HG02840 (cell line): ENCODE measurements at regions not wholly inside any gene's neighbourhood (a gene's known extent, or its start where the extent isn't known, plus 50 kb on each side); places are given as distances from the start of the nearest gene placed in this dataset.

Experiments used
- ATAC-seq: cut with Tn5 transposase; IDR thresholded peaks from one replicate; pipeline ENCODE4 v1.9.1; 2021; ENCODE audit warnings: mild to moderate bottlenecking, moderate library complexity, moderate number of reproducible peaks; ENCODE audit not compliant: unreplicated experiment, low FRiP score

DNA sequence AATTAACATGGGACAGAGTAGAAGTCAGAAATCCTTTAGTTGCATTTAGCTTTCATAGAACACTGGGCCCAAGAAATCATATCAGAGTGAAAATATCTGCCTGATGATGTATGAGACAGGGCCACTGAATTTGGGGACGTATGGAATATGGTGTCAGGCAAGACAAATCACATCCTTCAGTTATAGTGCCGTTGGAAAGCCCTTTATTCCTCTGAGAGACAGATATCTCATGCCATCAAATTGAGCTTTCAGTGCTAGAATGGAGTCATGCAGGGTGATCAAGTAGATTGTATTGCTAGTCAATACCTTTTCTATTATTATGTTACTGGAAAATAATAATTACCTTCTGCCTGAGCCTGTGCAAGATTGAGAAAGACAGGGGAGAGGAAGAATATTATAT is 398.2 kb upstream of the RARB start:
- no peak for ATAC-seq

DNA sequence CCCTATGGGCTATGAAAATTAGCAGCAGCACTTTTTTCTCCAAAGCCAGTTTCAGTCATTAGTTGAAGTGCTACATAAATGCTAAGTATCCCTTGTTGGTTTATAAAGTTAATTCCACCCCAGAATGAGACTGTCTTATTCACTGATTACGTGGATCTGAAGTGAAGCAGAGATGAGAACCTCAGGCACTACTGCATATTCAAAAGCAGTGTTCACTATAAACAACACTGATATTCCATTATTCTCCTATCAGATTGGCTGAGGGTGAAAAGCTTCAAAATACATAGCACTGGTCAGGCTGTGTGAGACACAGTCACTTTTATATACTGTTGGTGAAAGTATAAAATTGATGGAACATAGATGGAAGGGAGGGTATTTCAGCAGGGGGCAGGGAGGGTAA is 395.7 kb upstream of the RARB start:
- ATAC-seq = no peak

DNA sequence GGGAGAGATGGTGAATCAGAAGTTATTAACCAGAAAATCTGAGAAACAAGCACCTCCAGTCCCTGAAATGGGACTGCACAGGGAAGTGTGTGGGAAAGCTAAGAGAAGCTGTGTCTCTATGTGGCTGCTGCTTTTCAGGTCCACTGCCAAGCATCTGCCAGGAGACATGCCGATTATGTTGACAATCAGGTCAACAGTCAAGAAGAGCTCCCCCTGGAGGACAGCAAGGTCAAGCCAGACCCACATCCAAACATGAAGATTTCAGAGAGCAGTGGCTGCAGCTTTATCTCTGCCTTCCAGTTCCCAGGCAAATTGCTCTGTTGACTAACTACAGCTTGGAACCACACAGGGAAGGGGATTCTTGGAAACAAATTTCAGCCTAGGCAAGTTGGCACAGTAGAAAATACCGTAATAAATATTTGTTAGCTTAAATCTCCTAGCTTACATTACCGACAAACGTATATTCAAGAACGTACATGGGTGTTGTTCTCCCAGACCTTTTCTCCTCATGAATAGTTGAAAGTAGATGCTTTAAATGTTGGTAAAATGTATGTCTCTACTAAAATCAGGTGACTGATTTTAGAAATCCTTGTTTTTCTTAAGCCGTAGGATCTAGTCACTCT is 394.5 kb upstream of the RARB start:
- ATAC-seq = no peak

DNA sequence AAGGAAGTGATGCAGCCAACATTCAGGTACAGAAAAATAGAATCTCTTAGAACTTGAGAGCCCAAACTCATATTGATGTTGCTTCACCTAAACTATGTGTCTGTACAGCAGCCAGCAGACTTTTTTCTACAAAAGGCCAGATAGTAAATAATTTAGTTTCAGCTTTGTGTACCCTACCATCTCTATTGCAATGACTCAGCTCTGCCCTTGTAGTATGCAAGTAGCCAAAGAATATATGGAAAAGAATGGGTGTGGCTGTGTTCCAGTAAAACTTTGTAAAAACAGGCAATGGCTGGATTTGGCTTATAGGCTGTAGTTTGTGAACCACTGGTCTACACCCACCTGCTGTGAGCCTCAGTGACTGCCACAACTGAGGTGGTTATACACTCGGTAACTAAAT is 392.5 kb upstream of the RARB start:
- ATAC-seq = no peak

DNA sequence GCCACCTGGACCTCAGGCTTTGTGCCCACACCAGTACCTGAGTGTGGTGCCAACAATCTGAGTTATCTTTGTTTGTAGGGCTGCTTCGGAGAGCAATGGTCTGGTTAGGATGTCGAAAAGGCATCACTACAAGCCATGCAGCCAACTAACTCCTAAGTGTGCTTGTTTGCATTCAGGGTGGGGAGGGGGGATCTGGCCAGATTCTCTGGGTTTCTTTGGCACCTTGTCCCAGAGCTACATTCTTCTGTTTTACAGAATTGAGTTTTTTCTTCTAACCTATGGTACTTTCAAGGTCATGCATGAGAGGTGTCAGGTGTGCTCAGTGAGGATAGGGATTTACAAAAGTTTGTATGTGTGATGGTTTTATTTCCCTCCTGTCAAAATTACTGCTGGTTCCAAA is 391.4 kb upstream of the RARB start:
- no peak for ATAC-seq

DNA sequence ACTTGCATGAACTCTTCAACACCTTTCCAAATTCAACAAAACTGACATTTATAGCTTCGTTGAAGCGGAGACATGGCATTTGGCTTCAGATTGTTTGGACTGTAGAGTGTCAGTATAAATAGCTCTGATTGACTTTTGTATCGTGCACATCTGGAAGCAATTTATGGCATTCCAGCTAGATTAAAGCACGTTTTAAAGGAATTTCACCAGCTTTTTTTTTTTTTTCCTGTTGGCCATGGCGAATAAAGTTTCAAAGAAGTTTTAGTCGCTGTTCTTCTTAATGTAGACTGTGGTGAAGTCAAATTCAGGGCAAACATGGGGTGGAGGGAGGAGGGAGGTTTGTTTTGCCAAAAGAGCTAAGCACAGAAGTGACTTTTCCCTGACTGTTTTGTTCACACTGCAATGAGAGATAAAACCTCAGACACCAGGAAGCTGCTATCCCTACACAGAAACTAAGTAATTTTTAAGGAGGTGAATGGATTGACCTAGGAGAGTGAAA is 391.0 kb upstream of the RARB start:
- no peak for ATAC-seq

DNA sequence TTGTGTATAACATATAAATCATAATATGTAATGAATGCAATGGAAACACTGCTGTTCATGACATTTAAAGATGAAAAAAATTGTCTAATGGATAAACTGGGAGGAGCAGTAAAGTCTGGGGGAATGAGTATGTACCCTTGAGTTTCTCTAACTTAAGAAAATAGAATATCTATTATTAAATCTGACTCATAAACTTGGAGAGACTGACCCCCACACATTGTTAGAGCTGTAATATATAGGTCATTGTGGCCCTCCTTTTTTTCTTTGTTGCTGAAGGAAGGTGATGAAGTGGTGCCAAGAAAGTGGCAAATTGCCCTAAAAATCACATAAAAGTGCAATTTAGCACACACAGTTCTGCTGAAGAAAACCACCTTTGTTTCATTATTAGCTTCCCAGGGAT is 389.8 kb upstream of the RARB start:
- ATAC-seq = no peak

DNA sequence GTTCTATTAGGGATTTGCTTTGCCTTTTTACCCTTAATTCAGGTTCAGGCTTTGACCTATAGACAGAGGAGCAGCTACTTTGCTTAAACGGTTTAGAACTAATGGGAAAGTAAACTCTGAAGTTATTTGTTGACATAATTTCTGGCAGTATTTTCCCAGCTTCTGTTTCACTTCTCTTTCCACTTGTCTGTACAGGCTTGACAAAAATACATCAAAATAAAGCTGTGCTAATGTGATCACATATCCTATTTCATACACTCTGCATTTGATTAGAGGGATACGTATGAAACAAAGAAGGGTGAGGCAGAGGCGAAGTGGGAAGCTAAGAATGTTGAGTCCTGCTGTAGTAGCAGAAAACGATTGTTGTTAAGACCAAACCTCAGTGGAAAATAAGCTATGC is 389.1 kb upstream of the RARB start:
- no peak for ATAC-seq

DNA sequence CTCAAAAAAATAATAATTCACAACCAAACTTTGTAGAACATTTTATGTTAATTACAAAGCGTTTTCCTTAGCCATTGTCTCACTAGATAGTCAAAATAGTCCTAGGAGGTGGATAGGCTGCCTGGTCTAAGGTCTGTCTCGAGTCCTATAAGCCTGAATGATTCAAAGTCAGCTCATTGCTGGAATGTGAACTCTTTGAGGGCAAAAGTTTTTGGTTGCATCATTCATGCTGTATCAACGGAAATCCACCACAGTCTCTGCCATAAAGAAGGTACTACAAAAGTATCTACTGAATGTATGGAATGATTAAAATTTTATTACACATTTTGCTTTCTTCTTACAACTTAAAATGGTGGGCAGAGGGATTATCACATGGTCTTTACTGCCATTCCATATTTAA is 387.3 kb upstream of the RARB start:
- no peak for ATAC-seq

DNA sequence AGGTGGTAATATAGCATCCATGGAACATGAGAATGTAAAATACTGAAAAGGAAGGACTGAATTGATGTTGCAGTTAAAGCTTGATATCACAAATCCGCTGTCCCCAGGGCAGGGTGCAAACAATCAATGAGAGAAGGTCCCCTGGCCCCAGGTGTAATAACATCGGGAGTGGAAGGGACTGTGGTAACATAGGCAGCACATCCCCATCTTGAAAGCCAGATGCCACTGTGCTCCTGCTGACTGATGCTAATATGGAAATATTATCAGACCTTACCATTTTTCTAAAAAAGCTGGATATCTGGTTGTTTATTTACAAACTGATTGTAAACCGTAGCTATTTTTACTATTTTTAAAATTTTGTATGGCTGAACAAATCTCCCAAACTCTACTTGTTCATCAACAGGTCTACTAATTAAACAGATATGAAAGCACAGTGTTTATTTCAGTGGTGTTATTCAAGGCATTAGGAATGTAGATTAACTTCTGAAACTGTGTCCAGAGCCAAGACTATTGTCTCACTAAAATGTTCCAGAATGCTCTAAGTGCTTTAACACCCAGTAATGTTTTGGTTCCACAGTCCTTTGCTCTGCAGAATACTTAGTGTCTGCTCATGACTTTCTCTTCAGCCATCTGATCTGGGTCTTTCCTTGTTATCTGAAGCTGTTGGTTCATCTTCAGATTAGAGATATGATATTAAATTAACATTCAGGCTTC is 386.0 kb upstream of the RARB start:
- ATAC-seq = no peak

DNA sequence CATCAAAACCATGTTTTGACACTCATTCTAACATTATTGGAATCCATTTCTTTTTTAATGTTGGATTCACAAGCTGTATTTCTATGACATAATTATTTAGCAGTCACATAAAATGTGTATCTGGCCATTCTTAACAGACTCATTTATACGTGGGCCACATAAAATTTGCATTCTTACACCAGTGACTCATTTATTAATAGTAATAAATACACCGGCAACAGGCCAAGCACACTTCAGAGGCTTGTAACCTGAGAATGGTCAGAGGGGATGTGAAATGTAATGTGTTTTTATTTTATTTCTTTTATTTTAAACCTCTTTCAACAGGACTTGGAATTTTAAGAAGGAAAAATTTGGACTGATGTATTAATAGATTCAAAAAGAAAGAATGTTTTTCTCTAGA is 384.9 kb upstream of the RARB start:
- ATAC-seq = no peak

DNA sequence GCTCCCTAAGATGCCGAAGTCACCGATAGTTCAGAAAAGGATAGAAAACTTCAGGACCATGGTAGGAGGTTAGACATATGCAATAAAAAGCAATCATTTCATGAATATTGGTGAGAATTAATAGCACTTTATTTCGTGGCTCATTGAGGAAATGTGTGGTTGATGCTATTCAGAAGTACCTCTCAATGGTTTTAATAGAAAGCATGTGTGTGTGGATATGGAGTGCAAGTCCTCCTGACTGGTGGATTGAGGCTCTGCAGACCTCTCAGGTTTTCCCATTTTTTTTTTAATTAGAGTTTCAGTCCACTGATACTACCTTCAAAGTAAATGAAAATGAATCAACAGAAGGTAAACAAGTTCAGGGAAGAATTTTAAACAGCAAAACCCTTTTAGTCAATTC is 384.3 kb upstream of the RARB start:
- no peak for ATAC-seq

DNA sequence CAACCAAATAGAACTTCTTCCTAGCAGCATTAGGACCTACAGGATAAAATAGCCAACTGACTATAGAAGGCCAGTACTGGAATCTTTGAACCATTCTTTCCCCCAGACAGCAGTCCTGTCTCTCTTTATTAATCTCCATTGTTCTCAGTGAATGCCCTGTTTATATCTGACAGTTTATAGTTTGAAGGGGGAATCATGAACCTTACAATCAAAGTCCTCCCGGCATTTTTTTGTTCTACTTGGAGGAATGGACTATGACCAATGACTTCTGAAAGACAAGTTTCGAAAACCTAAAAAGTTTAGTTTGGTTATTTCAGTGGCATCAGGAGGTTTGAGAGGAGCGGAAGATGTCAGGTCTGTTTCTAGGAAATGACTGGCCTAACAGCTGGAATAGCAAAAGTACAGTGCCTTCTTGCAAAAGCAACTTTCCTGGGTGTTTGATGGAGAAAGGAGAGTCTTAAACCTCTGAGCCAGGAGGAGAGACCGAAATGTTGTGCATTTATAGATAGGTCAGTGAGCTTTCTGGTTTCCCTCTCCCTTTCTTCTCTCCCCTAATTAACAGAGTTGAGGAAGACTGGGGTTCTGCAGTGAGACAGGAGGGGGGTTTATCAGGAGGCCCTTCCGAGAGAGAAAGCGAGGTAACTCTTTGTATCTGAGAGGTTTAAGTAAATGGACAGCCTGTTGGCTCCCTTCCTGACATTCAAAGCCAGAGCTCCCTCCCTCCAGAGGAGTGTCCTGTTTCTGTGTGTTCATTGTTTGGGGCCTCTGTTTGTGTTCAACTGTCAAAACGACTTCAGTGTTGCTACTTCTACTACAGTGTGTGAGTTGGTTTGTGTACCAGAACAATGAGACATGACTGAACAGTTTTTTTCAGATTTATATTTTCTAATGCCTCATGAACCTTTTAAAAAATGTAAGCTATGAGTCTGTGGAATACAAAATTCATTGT is 383.0 kb upstream of the RARB start:
- no peak for ATAC-seq

DNA sequence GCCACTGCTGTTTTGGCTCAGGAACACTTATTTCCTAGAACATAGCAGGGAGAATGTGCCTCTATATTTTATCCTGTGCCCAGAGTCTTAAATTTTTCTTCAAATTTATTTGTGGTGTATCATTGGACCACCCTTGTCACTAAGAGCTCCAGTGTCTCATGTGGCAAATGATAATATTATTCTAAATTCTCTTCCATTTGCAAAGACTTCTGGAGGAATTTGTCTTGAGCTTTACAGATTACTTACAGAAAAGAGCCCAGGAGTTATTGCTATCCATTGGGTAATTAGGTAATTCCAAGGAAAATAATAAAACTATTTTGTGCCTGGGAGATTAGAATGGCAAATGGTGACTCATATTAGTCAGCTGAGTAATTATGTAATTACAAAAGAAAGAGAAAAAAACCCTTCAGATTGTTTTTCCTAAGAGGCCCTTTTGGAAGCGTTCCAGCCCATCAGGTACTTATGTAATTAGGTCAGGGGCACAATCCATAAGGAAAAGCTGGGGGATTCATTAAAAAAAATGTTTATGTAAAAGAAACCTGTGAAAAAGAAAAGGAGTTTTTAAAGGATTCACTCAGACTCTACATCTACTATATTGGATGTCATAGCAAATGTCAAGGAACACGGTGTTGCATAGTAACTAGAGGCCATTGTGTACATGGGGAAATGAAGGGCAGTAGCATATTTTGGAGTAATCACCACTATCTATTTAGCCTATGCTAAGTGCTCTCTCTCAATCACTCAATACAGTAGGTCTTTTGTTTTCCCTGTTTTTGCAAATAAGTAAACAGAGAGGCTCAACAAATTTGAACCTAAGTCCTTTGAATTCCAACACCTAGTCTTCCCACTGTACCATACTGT is 380.9 kb upstream of the RARB start:
- ATAC-seq = no peak

DNA sequence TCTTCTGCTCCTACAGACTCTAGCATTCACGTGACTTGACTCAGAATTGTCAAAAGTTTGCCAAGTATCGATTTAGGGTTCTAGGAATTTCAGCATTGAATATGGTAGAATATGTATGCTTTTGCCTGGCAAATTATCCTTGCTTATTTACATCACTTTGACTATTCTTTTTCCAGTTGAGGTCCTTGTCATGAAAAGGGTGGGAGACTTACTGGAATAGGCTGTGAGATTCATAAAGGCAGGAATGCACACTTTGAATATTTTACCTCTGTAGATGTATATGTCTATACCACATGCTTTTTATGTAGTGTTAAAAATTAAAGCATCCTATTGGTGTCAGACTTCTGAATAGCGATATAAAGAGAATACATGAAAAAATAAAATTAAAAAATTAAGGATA is 378.8 kb upstream of the RARB start:
- ATAC-seq = no peak

DNA sequence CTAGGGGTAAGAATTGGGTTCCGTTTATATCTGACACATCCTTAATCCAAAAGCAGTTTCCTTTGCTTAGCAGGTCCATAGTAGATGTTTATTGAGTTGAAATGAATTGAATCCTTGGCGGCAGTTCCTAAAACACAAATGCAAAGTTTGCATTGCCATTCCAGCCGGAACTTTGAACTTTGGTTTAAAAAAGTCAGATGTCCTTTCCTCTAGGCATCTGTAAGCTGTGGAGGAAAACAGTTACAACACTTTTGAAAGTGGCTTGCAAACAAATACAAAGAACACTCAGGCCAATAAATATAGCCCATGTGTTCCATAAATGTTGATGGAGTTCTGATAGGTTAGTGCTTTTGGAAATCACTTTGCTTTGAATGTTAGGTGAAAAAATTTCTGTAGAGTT is 374.7 kb upstream of the RARB start:
- no peak for ATAC-seq

DNA sequence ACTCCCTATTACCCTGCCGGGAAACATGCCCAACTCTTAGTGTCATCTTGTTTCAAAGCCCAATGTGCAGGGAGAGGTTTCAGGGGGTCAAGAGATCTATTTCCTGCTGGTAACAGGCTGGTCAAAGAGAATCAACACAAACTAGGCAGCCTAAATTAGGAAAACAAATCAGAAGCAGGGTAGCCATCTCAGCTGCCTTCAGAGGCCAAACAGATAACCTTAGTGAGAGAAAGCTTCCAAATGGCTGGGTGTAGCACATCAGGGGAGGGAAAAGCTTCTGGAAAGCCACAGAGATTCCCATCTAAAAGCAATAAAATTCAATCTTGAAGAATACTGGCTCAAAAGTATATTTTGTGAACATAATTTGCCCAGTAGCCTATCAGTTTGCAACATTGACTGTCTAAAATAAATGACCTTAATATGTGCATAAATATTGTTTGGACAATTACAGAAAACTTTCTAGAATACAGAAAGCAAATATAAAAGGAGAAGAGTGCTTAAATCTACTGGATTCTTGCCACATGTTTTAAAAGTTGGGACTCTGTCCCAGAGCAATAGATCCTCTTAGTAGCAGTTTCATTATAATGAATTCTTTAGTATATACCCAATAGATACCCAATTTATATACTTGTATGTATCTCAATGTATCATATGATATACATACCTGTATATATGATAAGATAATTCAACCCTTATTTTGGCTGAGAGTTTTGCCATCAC is 371.9 kb upstream of the RARB start:
- no peak for ATAC-seq

DNA sequence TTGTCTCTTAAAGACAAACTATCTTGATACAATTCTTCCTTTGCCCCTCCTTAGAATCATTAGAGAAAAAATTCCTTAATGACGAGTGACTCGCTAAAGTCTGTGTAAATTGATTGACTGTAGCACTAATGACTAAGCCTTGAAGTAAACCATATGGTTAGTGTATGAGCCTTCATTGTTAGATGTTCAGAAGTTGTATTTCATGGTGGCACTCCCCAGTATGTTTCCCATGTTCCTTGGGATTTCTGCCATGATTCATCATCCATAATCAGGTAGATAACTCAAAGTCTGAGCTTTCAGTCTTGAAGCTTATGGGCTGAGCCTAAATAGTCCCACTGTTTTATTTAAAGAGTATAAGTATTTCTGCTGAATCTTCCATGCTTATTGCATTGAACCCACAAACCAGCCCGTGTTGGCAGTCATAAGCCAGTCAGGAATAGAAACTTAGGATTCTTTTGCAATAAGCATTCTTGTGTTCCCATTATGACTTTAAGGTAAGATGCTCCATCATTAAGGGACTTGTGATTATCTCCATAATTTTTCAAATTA is 371.2 kb upstream of the RARB start:
- ATAC-seq = no peak

DNA sequence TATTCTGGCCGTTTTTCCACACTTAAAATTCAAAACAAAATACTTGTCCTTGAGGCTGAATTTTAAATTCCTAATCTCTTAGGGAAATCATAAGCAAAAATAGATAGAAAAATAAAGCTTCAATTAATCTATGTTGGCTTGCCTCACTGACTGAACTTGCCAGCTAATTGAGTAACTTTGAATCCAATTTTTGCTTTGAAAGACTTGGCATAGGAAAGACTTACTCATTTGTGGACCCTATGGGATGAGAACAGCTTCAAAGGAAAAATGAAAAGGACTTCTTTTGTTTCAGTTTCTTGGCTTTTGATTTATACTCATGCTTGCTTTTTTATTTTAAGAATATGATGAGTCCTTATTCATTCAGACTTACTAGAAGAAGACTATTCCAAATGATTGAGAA is 370.7 kb upstream of the RARB start:
- no peak for ATAC-seq
